Esophagus squamous epithelium (tissue), 4 donors: ENCODE measurements at regions not wholly inside any gene's neighbourhood (a gene's known extent, or its start where the extent isn't known, plus 50 kb on each side); places are given as distances from the start of the nearest gene placed in this dataset.

Source experiments
- POLR2A ChIP-seq, 4 donors: fragments of 450-650 bp; IDR thresholded peaks; one replicate each; pipeline ENCODE4 v1.6.1; 2017; ENCODE audit warnings: antibody characterized with exemption in 4 of 4, mild to moderate bottlenecking in 4 of 4, moderate library complexity in 3 of 4
- TF ChIP-seq, protein P1 (sequence below), 6 experiments: fragments of 450-650 bp in 4 of 6; fragments of 200-600 bp in 2 of 6; sonication (generic) in 2 of 6; IDR thresholded peaks; one replicate each; pipeline ENCODE4 v1.5.1; 2016 to 2019; ENCODE audit warnings: antibody characterized with exemption in 6 of 6, mild to moderate bottlenecking in 4 of 6, moderate library complexity in 4 of 6

DNA sequence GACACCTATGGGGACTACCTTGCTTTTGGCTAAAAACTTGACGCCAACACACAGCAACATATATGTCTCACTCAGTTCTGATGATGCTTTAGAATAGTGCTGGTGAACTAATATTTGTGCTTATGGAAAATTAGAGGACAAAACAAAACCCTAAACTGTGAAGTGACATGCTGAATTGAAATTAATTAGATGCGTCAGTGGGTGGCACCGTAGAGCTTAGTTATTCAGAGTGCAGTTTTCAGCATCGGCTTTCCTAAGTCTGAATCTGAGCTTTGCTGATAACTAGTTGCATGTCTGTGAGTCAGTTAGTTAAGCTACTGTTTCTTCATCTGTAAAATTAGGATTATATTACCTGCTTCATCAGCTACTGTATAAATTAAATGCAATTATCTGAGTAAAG is 245.0 kb upstream of the SORCS1 start:
- TF ChIP-seq, protein P1, sequence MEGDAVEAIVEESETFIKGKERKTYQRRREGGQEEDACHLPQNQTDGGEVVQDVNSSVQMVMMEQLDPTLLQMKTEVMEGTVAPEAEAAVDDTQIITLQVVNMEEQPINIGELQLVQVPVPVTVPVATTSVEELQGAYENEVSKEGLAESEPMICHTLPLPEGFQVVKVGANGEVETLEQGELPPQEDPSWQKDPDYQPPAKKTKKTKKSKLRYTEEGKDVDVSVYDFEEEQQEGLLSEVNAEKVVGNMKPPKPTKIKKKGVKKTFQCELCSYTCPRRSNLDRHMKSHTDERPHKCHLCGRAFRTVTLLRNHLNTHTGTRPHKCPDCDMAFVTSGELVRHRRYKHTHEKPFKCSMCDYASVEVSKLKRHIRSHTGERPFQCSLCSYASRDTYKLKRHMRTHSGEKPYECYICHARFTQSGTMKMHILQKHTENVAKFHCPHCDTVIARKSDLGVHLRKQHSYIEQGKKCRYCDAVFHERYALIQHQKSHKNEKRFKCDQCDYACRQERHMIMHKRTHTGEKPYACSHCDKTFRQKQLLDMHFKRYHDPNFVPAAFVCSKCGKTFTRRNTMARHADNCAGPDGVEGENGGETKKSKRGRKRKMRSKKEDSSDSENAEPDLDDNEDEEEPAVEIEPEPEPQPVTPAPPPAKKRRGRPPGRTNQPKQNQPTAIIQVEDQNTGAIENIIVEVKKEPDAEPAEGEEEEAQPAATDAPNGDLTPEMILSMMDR (IDR thresholded peaks at IDR 0.05): no peak
- TF ChIP-seq POLR2A (IDR thresholded peaks at IDR 0.05): no peak
